ENCODE measurements at regions not wholly inside any gene's neighbourhood (a gene's known extent, or its start where the extent isn't known, plus 50 kb on each side); places are given as distances from the start of the nearest gene placed in this dataset.
A peak's percentile ranks its signal among the peaks of the same experiment; 100 is the strongest.
"Not testable (repeated sequence)": the region's sequence is repeated elsewhere in the genome, so short reads cannot be mapped to it uniquely, and the experiment has no call there.

DNA sequence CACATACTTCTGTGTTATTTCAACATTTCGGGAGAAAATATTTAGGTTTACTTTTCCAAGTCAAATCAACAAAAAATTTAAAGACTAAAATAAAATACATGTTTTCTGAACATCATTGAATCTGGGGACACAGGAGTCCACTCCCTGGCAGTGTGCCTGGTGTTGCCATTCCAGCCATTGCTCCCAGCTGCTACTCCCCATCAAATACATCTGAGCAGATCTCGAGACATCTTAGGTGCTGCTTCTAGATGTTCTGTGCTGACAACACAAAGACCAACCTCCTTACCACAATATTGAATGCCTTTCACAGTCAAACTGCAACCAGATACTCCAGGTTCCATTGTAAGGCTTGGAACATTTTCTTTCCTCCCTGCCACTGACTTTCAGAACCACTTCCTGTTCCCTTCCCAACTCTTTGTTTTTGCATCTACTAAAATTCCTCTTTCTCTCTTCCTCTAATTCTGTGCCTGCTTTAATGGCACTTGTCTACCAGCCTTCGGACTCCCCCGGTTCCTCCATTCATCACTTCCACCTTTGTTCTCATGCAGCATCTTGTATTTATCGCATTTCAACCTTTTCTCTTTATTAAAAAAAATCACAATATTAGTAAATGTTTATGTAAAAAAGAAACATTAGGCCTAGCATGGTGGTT lies 81.1 kb upstream of the SLC4A7 start:
- no peak overlapping the region for H3K9ac ChIP-seq (ENCODE audit: low read depth in 1 of 3, low read length in 3 of 3)
- H3K27ac ChIP-seq (ENCODE audit: low read depth, low read length), result no peak overlapping the region
- peaks cover 2 to 4% (median 3%) of the 10 kb centered on the region in 3 donors for H3K4me1 ChIP-seq (ENCODE audit: control insufficient read depth in 3 of 3, insufficient read depth in 3 of 3, low read length in 3 of 3)
- H3K9me3 ChIP-seq (ENCODE audit: control insufficient read depth in 3 of 3, low read length in 3 of 3), result no peaks in the 10 kb centered on the region
- H3K27me3 ChIP-seq (ENCODE audit: control insufficient read depth in 3 of 3, insufficient read depth in 3 of 3, low read length in 3 of 3), result no peaks in the 10 kb centered on the region
- H3K4me3 ChIP-seq (ENCODE audit: low read length in 3 of 3), result no peak overlapping the region
- H3K36me3 ChIP-seq (ENCODE audit: control insufficient read depth in 3 of 3, insufficient read depth in 3 of 3, low read length in 3 of 3), result no peaks in the 10 kb centered on the region

GRCh38 chr3:27561576-27561975 lies 77.4 kb upstream of the SLC4A7 start:
- H3K9me3 ChIP-seq (ENCODE audit: control insufficient read depth in 3 of 3, low read length in 3 of 3), result no peaks in the 10 kb centered on the region
- no peak overlapping the region for H3K9ac ChIP-seq (ENCODE audit: low read depth in 1 of 3, low read length in 3 of 3)
- peaks cover 0 to 13% (median 3%) of the 10 kb centered on the region in 3 donors for H3K4me1 ChIP-seq (ENCODE audit: control insufficient read depth in 3 of 3, insufficient read depth in 3 of 3, low read length in 3 of 3)
- H3K27me3 ChIP-seq (ENCODE audit: control insufficient read depth in 3 of 3, insufficient read depth in 3 of 3, low read length in 3 of 3), result no peaks in the 10 kb centered on the region
- H3K27ac ChIP-seq (ENCODE audit: low read depth, low read length), result no peak overlapping the region
- H3K36me3 ChIP-seq (ENCODE audit: control insufficient read depth in 3 of 3, insufficient read depth in 3 of 3, low read length in 3 of 3), result no peaks in the 10 kb centered on the region
- no peak overlapping the region for H3K4me3 ChIP-seq (ENCODE audit: low read length in 3 of 3)

- Histone ChIP-seq H3K9me3 (ENCODE audit: control insufficient read depth in 3 of 3, low read length in 3 of 3) (no peaks in the 10 kb centered on the region), H3K36me3 (ENCODE audit: control insufficient read depth in 3 of 3, insufficient read depth in 3 of 3, low read length in 3 of 3) (no peaks in the 10 kb centered on the region), H3K27me3 (ENCODE audit: control insufficient read depth in 3 of 3, insufficient read depth in 3 of 3, low read length in 3 of 3) (no peaks in the 10 kb centered on the region), H3K4me3 (ENCODE audit: low read length in 3 of 3) (no peak overlapping the region), H3K4me1 (ENCODE audit: control insufficient read depth in 3 of 3, insufficient read depth in 3 of 3, low read length in 3 of 3) (peaks cover 0 to 13% (median 3%) of the 10 kb centered on the region in 3 donors), H3K27ac (ENCODE audit: low read depth, low read length) (no peak overlapping the region), H3K9ac (ENCODE audit: low read depth in 1 of 3, low read length in 3 of 3) (no peak overlapping the region)
Measured at GRCh38 chr3:27560484-27561056, 76.4 kb upstream of the SLC4A7 start.

DNA sequence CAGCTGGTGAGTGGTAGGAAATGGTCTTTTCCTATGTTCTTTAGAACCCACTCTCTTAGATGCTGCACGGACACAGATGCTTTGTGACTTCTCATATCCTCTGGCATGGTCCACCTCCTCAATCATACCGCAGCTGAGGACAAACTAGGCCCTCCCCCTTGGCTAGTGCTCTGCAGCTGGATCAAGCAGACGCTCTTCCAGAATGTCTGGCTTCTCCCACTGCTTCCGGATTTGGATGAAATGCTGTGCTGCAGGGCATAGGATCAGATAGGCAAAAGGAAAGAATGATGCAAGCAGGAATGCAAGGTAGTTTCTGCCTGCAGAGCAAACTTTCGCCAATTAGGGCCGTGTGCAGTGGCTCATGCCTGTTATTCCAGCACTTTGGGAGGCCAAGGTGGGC lies 75.7 kb upstream of the SLC4A7 start:
- Histone ChIP-seq H3K4me1 (ENCODE audit: control insufficient read depth in 3 of 3, insufficient read depth in 3 of 3, low read length in 3 of 3) (peaks cover 0 to 13% (median 3%) of the 10 kb centered on the region in 3 donors), H3K27me3 (ENCODE audit: control insufficient read depth in 3 of 3, insufficient read depth in 3 of 3, low read length in 3 of 3) (no peaks in the 10 kb centered on the region), H3K27ac (ENCODE audit: low read depth, low read length) (no peak overlapping the region), H3K4me3 (ENCODE audit: low read length in 3 of 3) (no peak overlapping the region), H3K36me3 (ENCODE audit: control insufficient read depth in 3 of 3, insufficient read depth in 3 of 3, low read length in 3 of 3) (no peaks in the 10 kb centered on the region), H3K9me3 (ENCODE audit: control insufficient read depth in 3 of 3, low read length in 3 of 3) (no peaks in the 10 kb centered on the region), H3K9ac (ENCODE audit: low read depth in 1 of 3, low read length in 3 of 3) (no peak overlapping the region)

DNA sequence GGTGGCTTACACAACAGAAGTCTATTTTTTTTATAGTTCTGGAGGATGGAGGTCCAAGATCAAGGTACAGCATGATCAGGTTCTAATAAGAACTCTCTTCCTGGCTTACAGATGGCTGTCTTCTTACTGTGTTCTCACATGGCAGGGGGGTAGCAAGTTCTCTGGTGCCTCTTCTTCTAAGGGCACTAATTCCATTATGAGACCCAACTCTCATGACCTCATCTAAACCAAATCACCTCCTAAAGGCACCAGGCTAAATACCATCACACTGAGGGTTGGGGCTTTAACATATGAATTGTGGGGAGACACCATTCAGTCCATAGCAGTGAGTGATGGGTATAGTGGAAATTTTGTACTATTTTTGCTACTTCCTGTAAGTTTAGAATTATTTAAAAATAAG lies 75.2 kb upstream of the SLC4A7 start:
- peaks cover 0 to 13% (median 3%) of the 10 kb centered on the region in 3 donors for H3K4me1 ChIP-seq (ENCODE audit: control insufficient read depth in 3 of 3, insufficient read depth in 3 of 3, low read length in 3 of 3)
- no peak overlapping the region for H3K27ac ChIP-seq (ENCODE audit: low read depth, low read length)
- no peak overlapping the region for H3K4me3 ChIP-seq (ENCODE audit: low read length in 3 of 3)
- H3K9ac ChIP-seq (ENCODE audit: low read depth in 1 of 3, low read length in 3 of 3), result no peak overlapping the region
- H3K27me3 ChIP-seq (ENCODE audit: control insufficient read depth in 3 of 3, insufficient read depth in 3 of 3, low read length in 3 of 3), result no peaks in the 10 kb centered on the region
- no peaks in the 10 kb centered on the region for H3K9me3 ChIP-seq (ENCODE audit: control insufficient read depth in 3 of 3, low read length in 3 of 3)
- no peaks in the 10 kb centered on the region for H3K36me3 ChIP-seq (ENCODE audit: control insufficient read depth in 3 of 3, insufficient read depth in 3 of 3, low read length in 3 of 3)

GRCh38 chr3:27557411-27557810 lies 73.2 kb upstream of the SLC4A7 start:
- Histone ChIP-seq H3K9ac (ENCODE audit: low read depth in 1 of 3, low read length in 3 of 3) (no peak overlapping the region), H3K27ac (ENCODE audit: low read depth, low read length) (peak overlapping the region; percentile 61), H3K27me3 (ENCODE audit: control insufficient read depth in 3 of 3, insufficient read depth in 3 of 3, low read length in 3 of 3) (no peaks in the 10 kb centered on the region)

GRCh38 chr3:27556887-27557286 lies 72.7 kb upstream of the SLC4A7 start:
- Histone ChIP-seq H3K9ac (ENCODE audit: low read depth in 1 of 3, low read length in 3 of 3) (no peak overlapping the region), H3K27ac (ENCODE audit: low read depth, low read length) (peak overlapping the region; percentile 61), H3K36me3 (ENCODE audit: control insufficient read depth in 3 of 3, insufficient read depth in 3 of 3, low read length in 3 of 3) (no peaks in the 10 kb centered on the region), H3K4me1 (ENCODE audit: control insufficient read depth in 3 of 3, insufficient read depth in 3 of 3, low read length in 3 of 3) (peaks cover 0 to 13% (median 3%) of the 10 kb centered on the region in 3 donors), H3K4me3 (ENCODE audit: low read length in 3 of 3) (no peak overlapping the region), H3K27me3 (ENCODE audit: control insufficient read depth in 3 of 3, insufficient read depth in 3 of 3, low read length in 3 of 3) (no peaks in the 10 kb centered on the region), H3K9me3 (ENCODE audit: control insufficient read depth in 3 of 3, low read length in 3 of 3) (no peaks in the 10 kb centered on the region)

More at GRCh38 chr3:27557411-27557810, 73.2 kb upstream of the SLC4A7 start:
- H3K36me3 ChIP-seq (ENCODE audit: control insufficient read depth in 3 of 3, insufficient read depth in 3 of 3, low read length in 3 of 3), result no peaks in the 10 kb centered on the region
- peaks cover 0 to 13% (median 3%) of the 10 kb centered on the region in 3 donors for H3K4me1 ChIP-seq (ENCODE audit: control insufficient read depth in 3 of 3, insufficient read depth in 3 of 3, low read length in 3 of 3)
- H3K4me3 ChIP-seq (ENCODE audit: low read length in 3 of 3), result no peak overlapping the region
- H3K9me3 ChIP-seq (ENCODE audit: control insufficient read depth in 3 of 3, low read length in 3 of 3), result no peaks in the 10 kb centered on the region

DNA sequence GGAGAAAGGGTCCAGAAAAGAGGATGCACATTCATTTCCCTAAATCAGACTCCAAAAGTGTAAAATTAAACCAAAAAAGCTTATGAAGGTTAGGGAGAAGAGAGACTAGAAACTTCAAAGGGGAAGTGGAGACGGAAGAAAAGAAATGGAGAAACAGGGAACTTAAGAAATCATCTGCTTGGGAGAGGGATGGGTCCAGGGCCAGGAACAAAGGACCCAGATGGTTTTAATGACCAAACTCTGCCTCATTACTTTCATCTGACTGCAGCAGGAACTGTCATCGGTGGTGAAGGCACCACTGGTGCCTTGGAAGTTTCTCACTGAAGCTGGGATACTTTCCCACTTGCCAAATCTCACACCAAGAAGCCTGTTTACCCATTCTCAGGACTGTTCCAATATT lies 70.5 kb upstream of the SLC4A7 start:
- Histone ChIP-seq H3K4me3 (ENCODE audit: low read length in 3 of 3) (no peak overlapping the region), H3K4me1 (ENCODE audit: control insufficient read depth in 3 of 3, insufficient read depth in 3 of 3, low read length in 3 of 3) (peaks cover 0 to 8% (median under 1%) of the 10 kb centered on the region in 3 donors), H3K27ac (ENCODE audit: low read depth, low read length) (no peak overlapping the region), H3K27me3 (ENCODE audit: control insufficient read depth in 3 of 3, insufficient read depth in 3 of 3, low read length in 3 of 3) (no peaks in the 10 kb centered on the region), H3K36me3 (ENCODE audit: control insufficient read depth in 3 of 3, insufficient read depth in 3 of 3, low read length in 3 of 3) (no peaks in the 10 kb centered on the region), H3K9ac (ENCODE audit: low read depth in 1 of 3, low read length in 3 of 3) (no peak overlapping the region), H3K9me3 (ENCODE audit: control insufficient read depth in 3 of 3, low read length in 3 of 3) (no peaks in the 10 kb centered on the region)

DNA sequence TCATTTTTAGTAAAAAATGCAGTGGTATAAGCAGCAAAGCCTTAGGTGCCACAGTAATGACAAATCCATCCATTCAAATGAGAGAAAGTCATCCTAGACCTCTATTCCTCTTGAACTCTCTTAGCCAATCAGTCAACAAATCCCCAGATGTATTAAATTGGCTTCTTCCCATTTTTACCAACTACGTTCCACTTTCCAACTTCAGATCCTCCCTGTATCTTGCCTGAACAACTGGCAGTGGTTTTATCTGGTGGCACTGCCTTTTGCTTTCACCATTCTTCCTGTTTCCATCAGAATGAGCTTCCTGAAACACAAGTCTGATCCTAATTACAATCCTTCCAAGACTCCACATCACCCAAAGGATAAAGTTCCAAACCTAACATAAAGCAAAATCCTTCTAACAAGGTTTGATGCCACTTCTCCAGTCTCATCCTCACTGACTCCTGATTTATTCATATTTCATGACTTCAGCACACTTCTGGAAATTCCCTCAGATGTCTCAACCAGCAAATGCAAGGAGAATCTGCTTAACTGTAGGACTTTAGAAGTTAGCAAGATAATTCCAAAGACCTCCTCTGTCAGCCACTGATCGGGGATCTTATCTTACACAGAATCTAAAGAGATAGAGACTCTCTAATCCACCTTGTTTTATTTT lies 69.8 kb upstream of the SLC4A7 start:
- H3K27ac ChIP-seq (ENCODE audit: low read depth, low read length), result no peak overlapping the region
- no peak overlapping the region for H3K9ac ChIP-seq (ENCODE audit: low read depth in 1 of 3, low read length in 3 of 3)
- no peaks in the 10 kb centered on the region for H3K36me3 ChIP-seq (ENCODE audit: control insufficient read depth in 3 of 3, insufficient read depth in 3 of 3, low read length in 3 of 3)
- no peaks in the 10 kb centered on the region for H3K9me3 ChIP-seq (ENCODE audit: control insufficient read depth in 3 of 3, low read length in 3 of 3)
- H3K4me3 ChIP-seq (ENCODE audit: low read length in 3 of 3), result no peak overlapping the region
- H3K27me3 ChIP-seq (ENCODE audit: control insufficient read depth in 3 of 3, insufficient read depth in 3 of 3, low read length in 3 of 3), result no peaks in the 10 kb centered on the region
- H3K4me1 ChIP-seq (ENCODE audit: control insufficient read depth in 3 of 3, insufficient read depth in 3 of 3, low read length in 3 of 3), result peaks cover 0 to 4% (median 0%) of the 10 kb centered on the region in 3 donors

- H3K4me3 ChIP-seq (ENCODE audit: low read length in 3 of 3); H3K27me3 ChIP-seq (ENCODE audit: control insufficient read depth in 3 of 3, insufficient read depth in 3 of 3, low read length in 3 of 3); H3K4me1 ChIP-seq (ENCODE audit: control insufficient read depth in 3 of 3, insufficient read depth in 3 of 3, low read length in 3 of 3); H3K9ac ChIP-seq (ENCODE audit: low read depth in 1 of 3, low read length in 3 of 3); H3K36me3 ChIP-seq (ENCODE audit: control insufficient read depth in 3 of 3, insufficient read depth in 3 of 3, low read length in 3 of 3); H3K9me3 ChIP-seq (ENCODE audit: control insufficient read depth in 3 of 3, low read length in 3 of 3); H3K27ac ChIP-seq (ENCODE audit: low read depth, low read length): not testable (repeated sequence)
Measured at GRCh38 chr3:27552708-27553107, 68.5 kb upstream of the SLC4A7 start.
